Activated CD8-positive, alpha-beta memory T cell treated with anti-CD3 and anti-CD28 coated beads, Interleukin-2, amount 50 U/mL, for 48 hours (primary cell): ENCODE measurements at regions not wholly inside any gene's neighbourhood (a gene's known extent, or its start where the extent isn't known, plus 50 kb on each side); places are given as distances from the start of the nearest gene placed in this dataset.
"Not testable (repeated sequence)": the region's sequence is repeated elsewhere in the genome, so short reads cannot be mapped to it uniquely, and the experiment has no call there.

Experiments
- DNase-seq: peaks from one replicate; pipeline ENCODE4 v3.0.0-alpha.2; 2020

- DNase-seq, result not testable (repeated sequence)
Observed at GRCh38 chr19:14283813-14284520, 78.0 kb upstream of the ADGRL1 start.

- not testable (repeated sequence) for DNase-seq
Observed at GRCh38 chr19:14279270-14279669, 73.3 kb upstream of the ADGRL1 start.

- DNase-seq, result no peak
Observed at GRCh38 chr19:14277608-14278007, 71.6 kb upstream of the ADGRL1 start.

GRCh38 chr19:14275823-14276222 lies 69.9 kb upstream of the ADGRL1 start:
- not testable (repeated sequence) for DNase-seq

GRCh38 chr19:14272623-14273022 lies 66.7 kb upstream of the ADGRL1 start:
- DNase-seq, result no peak

- no peak for DNase-seq
Observed at GRCh38 chr19:14271840-14272239, 65.9 kb upstream of the ADGRL1 start.

- not testable (repeated sequence) for DNase-seq
Observed at GRCh38 chr19:14270557-14270956, 64.6 kb upstream of the ADGRL1 start.

- no peak for DNase-seq
Observed at GRCh38 chr19:14267224-14267741, 61.3 kb upstream of the ADGRL1 start.

- not testable (repeated sequence) for DNase-seq
Observed at GRCh38 chr19:14266208-14266607, 60.2 kb upstream of the ADGRL1 start.

GRCh38 chr19:14265290-14266036 lies 59.5 kb upstream of the ADGRL1 start:
- DNase-seq, result no peak

GRCh38 chr19:14255902-14256649 lies 50.1 kb upstream of the ADGRL1 start:
- not testable (repeated sequence) for DNase-seq
